A673 (cell line): ENCODE measurements at regions not wholly inside any gene's neighbourhood (a gene's known extent, or its start where the extent isn't known, plus 50 kb on each side); places are given as distances from the start of the nearest gene placed in this dataset.

Experiments
- BruUV-seq: library from RNA; stranded (reverse); fragments of 400-500 nt; replicated peaks from 2 replicates; lab custom pipeline; 2021; lab: Mats Ljungman, UMichigan
- CTCF ChIA-PET: fragments of 300-600 bp; sonication (Branson Sonifier 250); formaldehyde crosslinking; loops from one replicate; lab custom pipeline; 2022; ENCODE audit warnings: antibody characterized with exemption; lab: Charles Lee
- POLR2A ChIA-PET: fragments of 300-600 bp; sonication (Branson Sonifier 250); formaldehyde crosslinking; loops from one replicate; lab custom pipeline; 2022; ENCODE audit warnings: antibody characterized with exemption; ENCODE audit not compliant: low non-redundant PET; lab: Charles Lee
- DNase-seq: peaks from one replicate; pipeline ENCODE4 v3.0.0-alpha.2; 2015; ENCODE audit warnings: low spot score
- H3K27ac ChIP-seq: fragments of 200-600 bp; sonication (generic); 2 replicates; pipeline ENCODE4 v1.5.1; 2016; ENCODE audit warnings: mixed run types, low read depth, mild to moderate bottlenecking, mixed read lengths, antibody characterized with exemption, low read length; ENCODE audit not compliant: poor library complexity, severe bottlenecking
- H3K27me3 ChIP-seq: fragments of 200-600 bp; sonication (generic); replicated peaks from 2 replicates; pipeline ENCODE4 v1.6.1; 2017; ENCODE audit warnings: mixed run types, low read depth, mild to moderate bottlenecking, mixed read lengths, antibody characterized with exemption, low read length; ENCODE audit not compliant: insufficient read depth, poor library complexity
- H3K36me3 ChIP-seq: fragments of 200-600 bp; sonication (generic); 2 replicates; pipeline ENCODE4 v1.6.1; 2016; ENCODE audit warnings: mixed run types, mild to moderate bottlenecking, mixed read lengths, antibody characterized with exemption, low read length; ENCODE audit not compliant: insufficient read depth, poor library complexity, severe bottlenecking
- H3K4me1 ChIP-seq: fragments of 200-600 bp; sonication (generic); 2 replicates; pipeline ENCODE4 v1.6.1; 2017; ENCODE audit warnings: mixed run types, mild to moderate bottlenecking, mixed read lengths, antibody characterized with exemption, low read length; ENCODE audit not compliant: insufficient read depth, poor library complexity, severe bottlenecking
- H3K4me3 ChIP-seq: fragments of 200-600 bp; sonication (generic); 2 replicates; pipeline ENCODE4 v1.5.1; 2016; ENCODE audit warnings: low read depth, mixed run types, mild to moderate bottlenecking, mixed read lengths, low read length; ENCODE audit not compliant: poor library complexity, severe bottlenecking
- H3K9me3 ChIP-seq: fragments of 200-600 bp; sonication (generic); 2 replicates; pipeline ENCODE4 v1.6.1; 2016; ENCODE audit warnings: mixed run types, low read depth, mild to moderate bottlenecking, mixed read lengths, antibody characterized with exemption, low read length; ENCODE audit not compliant: poor library complexity, severe bottlenecking
- EZH2 ChIP-seq: fragments of 200-600 bp; sonication (generic); IDR thresholded peaks from 2 replicates; pipeline ENCODE4 v1.6.1; 2017; ENCODE audit warnings: borderline replicate concordance, low read depth, mild to moderate bottlenecking, mixed read lengths, antibody characterized with exemption, low read length; ENCODE audit not compliant: poor library complexity, severe bottlenecking
- intact Hi-C: fragments of 100-400 bp; cut with micrococcal nuclease; formaldehyde crosslinking; loops from one replicate; pipeline ENCODE4 v1.10.0; 2022; ENCODE audit not compliant: unreplicated experiment
- TF ChIP-seq, protein P1 (sequence below): fragments of 300-800, 200-600 bp; sonication (generic); conservative IDR thresholded peaks from 2 replicates; pipeline ENCODE4 v1.5.1; 2017; ENCODE audit warnings: low read depth, mild to moderate bottlenecking, antibody characterized with exemption, low read length, moderate library complexity, mixed read lengths

- ChIA-PET CTCF (no interaction called here), POLR2A (interaction anchor here (0.6 kb wide), 1 partner anchor 30 kb away, joined by 3 read pairs; no protein-coding TSS in a partner anchor)
- DNase-seq, result no peak
- intact Hi-C loops, result no loop called here
- H3K9me3 ChIP-seq, result no peaks in the 10 kb centered on the region
- TF ChIP-seq EZH2, result no peak
- TF ChIP-seq, protein P1, sequence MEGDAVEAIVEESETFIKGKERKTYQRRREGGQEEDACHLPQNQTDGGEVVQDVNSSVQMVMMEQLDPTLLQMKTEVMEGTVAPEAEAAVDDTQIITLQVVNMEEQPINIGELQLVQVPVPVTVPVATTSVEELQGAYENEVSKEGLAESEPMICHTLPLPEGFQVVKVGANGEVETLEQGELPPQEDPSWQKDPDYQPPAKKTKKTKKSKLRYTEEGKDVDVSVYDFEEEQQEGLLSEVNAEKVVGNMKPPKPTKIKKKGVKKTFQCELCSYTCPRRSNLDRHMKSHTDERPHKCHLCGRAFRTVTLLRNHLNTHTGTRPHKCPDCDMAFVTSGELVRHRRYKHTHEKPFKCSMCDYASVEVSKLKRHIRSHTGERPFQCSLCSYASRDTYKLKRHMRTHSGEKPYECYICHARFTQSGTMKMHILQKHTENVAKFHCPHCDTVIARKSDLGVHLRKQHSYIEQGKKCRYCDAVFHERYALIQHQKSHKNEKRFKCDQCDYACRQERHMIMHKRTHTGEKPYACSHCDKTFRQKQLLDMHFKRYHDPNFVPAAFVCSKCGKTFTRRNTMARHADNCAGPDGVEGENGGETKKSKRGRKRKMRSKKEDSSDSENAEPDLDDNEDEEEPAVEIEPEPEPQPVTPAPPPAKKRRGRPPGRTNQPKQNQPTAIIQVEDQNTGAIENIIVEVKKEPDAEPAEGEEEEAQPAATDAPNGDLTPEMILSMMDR, result no peak
- H3K27ac ChIP-seq, result no peak overlapping the region
- no TSS peak for BruUV-seq
- H3K4me3 ChIP-seq, result no peak overlapping the region
- H3K27me3 ChIP-seq, result peaks cover 27% of the 10 kb centered on the region
- H3K4me1 ChIP-seq, result peaks cover 18% of the 10 kb centered on the region
- no peaks in the 10 kb centered on the region for H3K36me3 ChIP-seq
These were observed 166.8 kb upstream of the CAMK1G start for GRCh38 chr1:209416716-209417115.

DNA sequence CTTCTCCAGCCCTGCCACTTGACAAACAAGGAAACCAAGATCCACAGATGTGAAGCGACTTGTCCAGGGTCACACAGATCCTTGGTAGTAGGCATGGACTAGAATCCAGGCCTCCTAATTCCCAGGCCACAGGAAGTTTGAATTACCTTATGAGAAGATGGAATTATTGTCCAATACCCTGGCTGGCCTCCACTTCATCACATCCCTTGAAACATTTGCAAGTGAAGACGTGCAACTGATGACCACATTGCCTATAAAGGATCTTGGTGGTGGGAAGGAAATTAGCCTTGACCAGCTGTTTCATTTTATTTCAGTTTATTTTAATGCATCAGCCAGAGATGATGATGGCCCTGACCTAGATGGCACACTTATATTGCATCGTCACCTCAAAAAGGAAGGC is 165.8 kb upstream of the CAMK1G start:
- POLR2A ChIA-PET, result no interaction called here
- peaks cover 20% of the 10 kb centered on the region for H3K27me3 ChIP-seq
- CTCF ChIA-PET, result no interaction called here
- H3K36me3 ChIP-seq, result no peaks in the 10 kb centered on the region
- peaks cover 18% of the 10 kb centered on the region for H3K4me1 ChIP-seq
- BruUV-seq, result no TSS peak
- no peak for DNase-seq
- no peaks in the 10 kb centered on the region for H3K9me3 ChIP-seq
- no peak overlapping the region for H3K27ac ChIP-seq
- no peak overlapping the region for H3K4me3 ChIP-seq
- intact Hi-C loops, result no loop called here
- no peak for TF ChIP-seq EZH2
- TF ChIP-seq, protein P1, result no peak

- Histone ChIP-seq H3K4me1 (peaks cover 18% of the 10 kb centered on the region), H3K4me3 (no peak overlapping the region), H3K9me3 (no peaks in the 10 kb centered on the region), H3K36me3 (no peaks in the 10 kb centered on the region), H3K27me3 (peaks cover 3% of the 10 kb centered on the region), H3K27ac (no peak overlapping the region)
- ChIA-PET POLR2A (no interaction called here), CTCF (no interaction called here)
- intact Hi-C loops, result no loop called here
- TF ChIP-seq EZH2, result no peak
- TF ChIP-seq, protein P1, result no peak
- no TSS peak for BruUV-seq
- DNase-seq, result no peak
These were observed 163.2 kb upstream of the CAMK1G start for GRCh38 chr1:209420276-209420675.
